ENCODE measurements at regions not wholly inside any gene's neighbourhood (a gene's known extent, or its start where the extent isn't known, plus 50 kb on each side); places are given as distances from the start of the nearest gene placed in this dataset.
"Not testable (repeated sequence)": the region's sequence is repeated elsewhere in the genome, so short reads cannot be mapped to it uniquely, and the experiment has no call there.

DNA sequence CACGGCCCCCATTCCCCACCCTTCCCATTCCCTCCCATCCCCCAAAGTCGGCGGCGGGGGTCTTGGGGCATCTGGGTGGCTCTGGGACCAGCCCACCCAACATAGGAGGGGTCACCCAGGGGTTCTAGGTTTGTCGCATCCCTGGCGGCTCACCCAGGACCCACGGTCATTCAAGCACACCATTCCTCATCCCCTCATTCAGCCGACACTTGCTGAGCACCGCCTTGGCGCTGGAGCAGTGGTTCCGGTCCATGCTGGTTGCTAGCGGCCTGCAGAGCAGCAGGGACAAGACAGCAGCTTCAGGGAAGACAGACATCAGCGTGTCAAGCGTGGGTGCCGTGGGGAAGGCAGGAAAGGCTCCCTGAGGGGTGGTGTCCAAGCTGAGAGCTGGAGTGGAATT is 50.5 kb upstream of the OTOS start:
- ATAC-seq = no peak
- no peak for DNase-seq (ENCODE audit: low spot score)

DNA sequence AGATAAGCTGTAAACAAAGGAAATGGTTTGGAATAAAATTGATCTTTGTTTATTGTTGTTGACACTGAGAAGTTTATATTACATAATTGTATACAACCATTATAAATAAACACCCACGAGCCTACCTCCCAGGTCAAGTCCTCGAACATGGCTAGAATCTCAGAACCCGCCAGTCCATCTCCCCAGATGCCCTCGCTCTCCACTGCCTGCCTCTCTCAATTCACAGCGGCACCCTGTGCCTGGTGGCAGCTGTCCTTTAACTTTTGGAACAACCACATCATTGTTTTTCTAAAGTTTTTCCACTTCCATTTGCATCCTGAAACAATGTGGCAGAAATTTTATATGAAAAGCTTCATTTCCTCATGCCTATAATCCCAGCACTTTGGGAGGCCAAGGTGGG is 52.2 kb upstream of the OTOS start:
- ATAC-seq = no peak
- DNase-seq (ENCODE audit: low spot score) = no peak

DNA sequence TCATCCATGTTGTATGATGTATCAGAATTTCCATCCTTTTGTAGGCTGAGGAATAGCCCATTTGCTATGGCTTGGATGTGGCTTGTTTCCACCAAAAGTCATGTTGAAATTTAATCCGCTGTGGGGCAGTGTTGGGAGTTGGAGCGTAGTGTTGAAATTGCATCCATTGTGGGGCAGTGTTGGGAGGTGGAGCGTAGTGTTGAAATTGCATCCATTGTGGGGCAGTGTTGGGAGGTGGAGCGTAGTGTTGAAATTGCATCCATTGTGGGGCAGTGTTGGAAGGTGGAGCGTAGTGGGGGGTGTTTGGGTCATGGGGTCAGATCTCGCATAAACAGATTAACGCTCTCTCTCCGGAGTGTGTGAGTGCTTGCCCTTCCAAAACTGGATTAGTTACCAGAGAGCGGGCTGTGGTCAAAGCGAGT is 53.9 kb upstream of the OTOS start:
- not testable (repeated sequence) for DNase-seq (ENCODE audit: low spot score)
- peak; percentile 86 for ATAC-seq

DNA sequence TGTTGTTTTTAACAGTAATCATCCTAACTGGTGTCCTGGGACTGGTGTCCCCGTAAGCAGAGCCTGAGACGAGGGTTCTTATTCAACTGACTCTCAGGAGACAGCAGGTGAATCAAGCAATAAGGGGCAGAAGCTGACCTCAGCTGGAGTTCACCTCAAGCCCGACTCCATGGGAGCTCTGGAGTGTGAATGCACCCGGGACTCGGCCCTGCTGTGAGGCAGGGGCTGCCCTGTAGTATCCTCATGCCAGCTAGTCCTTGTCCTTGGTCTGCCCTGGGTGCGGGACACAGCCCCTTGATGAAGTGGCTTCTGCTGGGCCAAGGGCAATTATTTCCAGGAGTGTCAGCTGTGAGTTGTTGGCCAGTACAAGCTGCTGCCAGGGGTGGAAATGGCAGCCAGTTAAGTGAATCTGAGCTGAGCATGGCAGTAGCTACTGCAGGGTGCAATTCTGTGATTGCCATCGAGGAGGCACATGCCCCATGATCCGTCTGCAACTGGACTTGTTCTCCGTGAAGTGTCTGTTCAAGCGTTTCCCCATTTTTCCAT is 54.9 kb upstream of the OTOS start:
- ATAC-seq (no peak), DNase-seq (ENCODE audit: low spot score) (no peak)

DNA sequence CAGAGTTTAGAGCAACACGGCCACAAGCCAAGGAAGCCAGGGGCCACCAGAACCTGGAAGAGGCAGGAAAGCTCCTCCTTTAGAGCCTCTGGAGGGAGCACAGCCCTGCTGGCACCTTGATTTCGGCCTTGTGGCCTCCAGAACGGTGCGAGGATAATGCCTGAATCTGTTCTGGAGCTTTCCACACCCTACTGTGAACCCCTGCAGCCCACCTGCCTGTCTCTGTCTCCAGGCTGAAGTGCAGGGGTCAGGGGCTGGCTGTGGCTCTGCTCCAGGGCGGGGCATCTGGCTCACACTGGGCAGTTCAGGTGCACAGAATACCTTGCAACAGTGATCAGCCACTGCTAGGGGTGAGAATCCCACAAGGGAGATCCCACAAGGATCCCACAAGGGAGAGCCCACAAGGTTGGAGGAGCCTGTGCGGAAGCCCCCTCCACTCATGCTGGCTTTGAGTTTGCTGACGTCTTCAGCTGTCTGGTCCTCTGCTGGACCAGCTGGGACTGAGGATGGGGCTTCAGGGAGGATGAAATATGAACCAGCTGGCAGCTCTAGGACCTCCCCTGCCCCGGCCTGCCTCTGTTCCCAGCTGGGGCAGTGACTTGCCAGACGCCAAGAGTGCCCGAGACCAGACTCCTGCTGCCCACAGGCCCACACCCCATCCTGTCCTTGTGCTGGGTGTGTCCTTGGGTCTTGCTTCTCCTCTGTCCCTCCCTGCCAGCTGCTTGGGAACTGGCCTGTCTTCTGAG is 56.4 kb upstream of the OTOS start:
- DNase-seq (ENCODE audit: low spot score) (peak; percentile 26), ATAC-seq (no peak)

DNA sequence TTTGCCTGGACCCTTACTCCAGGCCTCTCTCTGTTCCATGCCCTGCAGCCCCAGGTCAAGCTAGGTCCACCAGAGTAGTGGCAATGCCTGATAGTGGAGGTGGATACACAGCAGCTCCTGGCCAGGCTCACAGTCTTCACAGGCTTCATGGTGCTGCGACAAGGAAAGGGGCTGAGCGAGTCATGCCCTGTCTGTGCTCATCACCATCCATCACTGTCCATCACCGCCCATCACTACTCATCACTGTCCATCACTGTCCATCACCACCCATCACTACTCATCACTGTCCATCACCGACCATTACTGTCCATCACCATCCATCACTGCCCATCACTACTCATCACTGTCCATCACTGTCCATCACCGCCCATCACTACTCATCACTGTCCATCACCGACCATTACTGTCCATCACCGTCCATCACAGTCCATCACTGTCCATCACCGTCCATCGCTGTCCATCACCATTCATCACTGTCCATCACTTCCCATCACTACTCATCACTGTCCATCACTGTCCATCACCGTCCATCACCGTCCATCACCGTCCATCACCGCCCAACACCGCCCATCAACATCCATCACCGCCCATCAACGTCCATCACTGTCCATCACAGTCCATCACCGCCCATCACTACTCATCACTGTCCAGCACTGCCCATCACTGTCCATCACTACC is 57.1 kb upstream of the OTOS start:
- DNase-seq (ENCODE audit: low spot score) (no peak), ATAC-seq (no peak)

DNA sequence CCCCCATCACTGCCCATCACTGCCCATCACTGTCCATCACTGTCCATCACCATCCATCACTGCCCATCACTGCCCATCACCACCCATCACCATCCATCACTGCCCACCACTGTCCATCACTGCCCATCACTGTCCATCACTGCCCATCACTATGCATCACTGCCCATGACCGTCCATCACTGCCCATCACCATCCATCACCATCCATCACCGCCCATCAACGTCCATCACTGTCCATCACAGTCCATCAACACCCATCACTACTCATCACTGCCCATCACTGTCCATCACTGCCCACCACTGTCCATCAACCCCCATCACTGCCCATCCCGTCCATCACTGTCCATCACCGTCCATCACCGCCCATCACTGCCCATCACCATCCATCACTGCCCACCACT is 57.8 kb upstream of the OTOS start:
- ATAC-seq = no peak
- no peak for DNase-seq (ENCODE audit: low spot score)

DNA sequence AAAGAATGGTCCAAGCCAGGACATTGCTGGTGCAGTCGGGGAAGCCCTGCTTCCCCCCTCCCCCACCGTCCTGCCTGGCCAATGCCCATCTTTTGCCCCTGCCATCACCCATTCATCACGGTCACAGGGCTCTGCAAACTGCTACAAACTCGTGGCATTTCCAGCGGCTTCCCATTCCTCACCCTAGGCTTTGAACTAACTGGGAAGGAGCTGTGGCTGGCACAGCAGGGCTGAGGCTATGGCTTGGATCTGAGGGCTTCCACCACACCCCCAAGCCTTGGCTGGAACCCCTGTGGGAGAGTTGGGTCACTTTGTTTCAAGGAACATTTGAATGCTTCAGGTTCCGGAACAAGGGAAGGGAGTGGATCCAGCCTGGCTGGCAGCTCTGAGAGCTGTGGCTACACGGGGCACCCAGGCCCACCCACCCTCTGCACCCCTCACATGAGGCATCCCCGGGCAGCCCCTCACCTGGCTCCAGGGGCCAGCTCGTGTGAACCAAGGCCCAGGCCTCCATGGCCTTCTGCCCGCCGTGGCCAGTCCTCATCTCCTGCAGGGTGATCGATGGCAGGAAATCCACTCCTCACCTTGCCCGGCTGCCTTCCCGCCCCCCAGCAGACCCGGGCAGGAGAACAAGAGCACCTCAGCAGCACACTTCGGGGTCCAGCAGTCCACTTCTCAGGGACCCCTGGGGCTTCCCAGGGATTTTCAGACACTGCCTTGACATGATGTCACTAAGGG is 58.8 kb upstream of the OTOS start:
- DNase-seq (ENCODE audit: low spot score) (peak; percentile 39), ATAC-seq (no peak)

DNA sequence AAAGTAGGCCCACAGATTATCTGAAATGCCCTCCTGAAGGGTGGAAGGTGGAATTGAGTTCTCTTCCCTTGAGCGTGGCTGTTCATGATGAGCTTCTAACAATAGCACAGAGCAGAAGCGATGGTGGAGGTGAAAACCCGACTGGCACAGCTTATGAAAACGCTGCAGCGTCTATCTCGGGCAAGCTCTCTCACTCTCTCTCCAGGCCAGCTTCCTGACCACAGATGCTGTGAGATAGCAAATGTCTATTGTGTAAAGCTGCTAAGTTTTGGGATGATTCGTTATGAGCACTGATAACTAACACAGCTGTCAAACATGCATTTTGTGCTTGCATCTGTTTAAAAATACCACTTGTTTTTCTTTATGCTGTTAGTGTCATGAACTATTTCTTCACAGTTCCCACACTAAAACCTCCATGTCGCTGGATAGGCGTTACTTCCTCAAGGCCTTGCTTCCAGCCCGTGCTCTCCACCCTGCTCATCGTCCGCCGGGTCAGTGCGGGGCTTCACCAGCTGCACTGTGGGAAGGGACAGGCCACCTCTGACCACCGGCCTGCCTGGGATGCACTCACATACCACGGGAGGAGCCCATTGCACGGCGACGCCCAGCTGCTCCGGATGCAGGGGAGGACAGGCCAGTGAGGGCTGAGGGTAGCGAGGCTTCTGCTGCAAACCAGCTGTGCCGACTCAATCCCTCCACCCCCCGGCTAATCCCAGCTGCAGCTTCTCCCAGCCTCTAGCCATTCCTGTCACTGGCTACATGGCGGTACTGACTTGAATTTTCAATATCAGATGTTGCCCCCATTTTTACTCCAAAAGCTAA is 60.0 kb upstream of the OTOS start:
- ATAC-seq = no peak
- DNase-seq (ENCODE audit: low spot score) = peak; percentile 33

DNA sequence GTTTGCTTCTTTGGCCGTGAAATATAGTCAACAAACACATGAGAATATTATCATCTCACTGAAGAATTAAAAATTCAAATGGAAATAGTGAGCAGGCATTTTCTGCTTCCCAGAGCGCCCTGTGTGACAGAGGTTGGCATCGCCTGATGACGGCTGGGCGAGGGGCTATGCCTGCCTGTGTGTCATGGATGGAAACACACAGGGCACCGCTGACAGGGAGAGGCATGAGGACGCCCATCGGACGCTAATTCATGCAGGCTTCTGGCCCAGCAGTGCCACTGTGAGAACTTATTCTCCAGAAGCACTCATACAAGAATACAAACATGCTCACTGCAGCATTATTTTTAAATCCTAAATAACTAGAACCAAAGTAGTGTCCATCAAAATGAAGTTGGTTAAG is 61.4 kb upstream of the OTOS start:
- no peak for ATAC-seq
- DNase-seq (ENCODE audit: low spot score) = no peak

DNA sequence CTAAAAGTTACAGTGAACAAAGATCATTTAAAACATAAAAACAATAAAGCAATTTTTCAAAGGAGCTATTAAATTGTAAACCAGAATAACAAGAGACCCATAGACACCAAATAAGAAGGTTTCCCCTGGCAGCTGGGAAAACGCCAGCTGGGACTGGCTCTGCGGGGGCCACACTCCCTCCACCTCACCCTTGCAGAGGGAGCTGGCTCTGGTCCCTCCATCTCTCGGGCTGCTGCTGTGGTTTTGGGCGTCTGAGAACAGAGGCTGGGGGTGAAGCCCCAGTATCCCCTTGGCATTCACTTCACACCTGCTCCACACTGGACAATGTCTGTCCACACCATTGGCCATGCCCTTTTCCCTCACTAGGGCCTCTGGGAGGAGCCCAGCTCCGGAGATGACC is 62.1 kb upstream of the OTOS start:
- ATAC-seq (no peak), DNase-seq (ENCODE audit: low spot score) (no peak)

DNA sequence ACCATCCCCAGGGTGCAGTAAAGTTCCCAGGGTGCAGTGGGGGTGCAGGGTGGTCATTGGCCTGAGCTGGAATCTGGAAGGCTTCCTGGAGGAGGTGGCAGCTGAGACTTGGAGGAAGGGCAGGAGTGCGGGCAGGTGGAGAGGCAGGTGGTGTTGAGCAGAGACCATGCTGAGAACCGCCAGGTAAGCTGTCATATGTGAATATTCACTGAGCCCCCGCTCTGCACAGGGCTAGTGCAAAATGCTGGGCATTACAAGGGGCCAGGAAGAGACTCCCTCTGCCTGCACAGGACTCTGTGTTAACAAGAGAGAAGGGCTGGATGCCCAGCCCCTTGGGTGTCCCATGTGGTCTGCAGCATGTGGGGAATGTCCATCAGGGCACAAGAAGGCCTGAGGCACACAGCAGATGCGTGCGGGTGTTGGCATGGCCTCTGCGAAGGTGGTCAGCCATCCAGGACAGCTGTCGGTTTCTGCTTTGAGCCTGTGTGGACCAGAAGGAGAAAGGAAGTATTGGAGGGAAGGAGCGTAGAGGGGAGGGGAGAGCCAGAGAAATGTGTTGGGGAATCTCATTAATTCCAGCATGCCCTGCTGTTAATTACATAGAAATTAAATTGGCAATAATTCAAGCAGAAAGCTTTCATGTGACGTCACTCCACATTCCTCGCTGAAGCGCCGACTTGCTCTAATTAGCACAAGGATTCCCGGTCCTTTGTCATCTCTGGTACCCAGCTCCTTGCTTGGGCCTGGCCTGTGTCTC is 62.8 kb upstream of the OTOS start:
- no peak for ATAC-seq
- DNase-seq (ENCODE audit: low spot score) = no peak

DNA sequence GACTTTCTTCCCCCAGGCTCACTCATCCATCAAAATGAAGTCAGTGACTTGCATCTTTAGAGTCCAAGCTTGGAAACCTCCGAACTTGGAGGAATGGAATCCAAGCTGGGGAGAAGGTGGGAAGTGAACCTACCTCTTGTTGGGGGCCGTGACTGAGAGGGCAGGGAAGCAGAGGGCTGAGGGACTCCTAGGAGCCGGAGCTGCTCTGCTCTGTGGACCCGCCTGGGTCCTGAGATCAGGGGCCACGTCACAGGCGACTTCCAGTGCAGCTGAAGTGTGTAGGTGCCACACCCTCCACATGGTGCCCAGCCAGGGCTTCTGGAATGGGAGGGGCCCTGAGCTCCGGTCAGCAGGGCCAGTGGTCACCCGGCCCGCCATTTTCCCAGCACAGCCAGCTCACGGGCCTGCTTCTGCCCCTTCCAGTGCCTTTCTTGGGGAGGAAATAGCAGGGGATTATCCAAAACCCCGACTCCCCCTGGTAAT is 63.4 kb upstream of the OTOS start:
- DNase-seq (ENCODE audit: low spot score) (no peak), ATAC-seq (no peak)

DNA sequence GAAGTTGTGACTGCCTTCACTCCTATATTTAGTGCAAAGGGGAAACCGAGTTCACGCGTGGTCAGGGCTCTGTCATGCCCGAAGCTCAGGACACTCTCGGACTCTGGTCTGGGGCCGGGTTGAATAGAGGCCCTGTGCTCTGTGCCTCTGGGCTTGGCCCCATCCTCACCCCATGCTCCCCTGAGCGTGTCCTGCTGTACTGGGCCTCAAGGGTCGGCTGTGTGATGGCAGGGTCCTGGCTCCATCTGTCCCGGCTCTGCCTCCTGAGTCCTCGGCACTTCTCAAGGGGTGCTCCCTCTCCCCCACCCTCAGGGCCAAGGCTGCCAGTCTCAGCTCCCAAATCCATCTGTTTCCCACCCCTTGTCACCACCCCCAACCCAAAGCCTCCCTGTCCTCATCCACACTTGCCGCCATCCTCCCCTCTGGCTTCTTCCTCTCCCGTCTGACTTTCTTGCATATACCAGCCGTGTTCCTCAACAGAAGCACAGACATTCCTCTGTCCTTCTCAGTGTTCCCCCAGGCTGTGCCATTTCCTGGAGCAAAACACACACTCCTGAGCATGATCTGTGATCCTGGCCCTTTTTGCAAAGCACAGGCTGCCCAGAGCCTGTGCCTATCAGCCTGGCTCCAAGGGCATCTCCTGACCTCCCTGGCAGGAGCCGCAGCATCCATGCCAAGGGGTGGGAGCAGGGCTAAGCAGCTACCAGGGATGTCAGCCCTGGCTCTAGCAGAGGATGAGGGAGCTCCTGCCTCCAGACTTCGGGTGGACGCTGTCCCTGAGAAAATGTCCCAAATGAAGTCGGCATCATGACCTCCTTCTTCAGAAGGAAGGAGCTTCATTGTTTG is 64.2 kb upstream of the OTOS start:
- ATAC-seq (no peak), DNase-seq (ENCODE audit: low spot score) (no peak)

DNA sequence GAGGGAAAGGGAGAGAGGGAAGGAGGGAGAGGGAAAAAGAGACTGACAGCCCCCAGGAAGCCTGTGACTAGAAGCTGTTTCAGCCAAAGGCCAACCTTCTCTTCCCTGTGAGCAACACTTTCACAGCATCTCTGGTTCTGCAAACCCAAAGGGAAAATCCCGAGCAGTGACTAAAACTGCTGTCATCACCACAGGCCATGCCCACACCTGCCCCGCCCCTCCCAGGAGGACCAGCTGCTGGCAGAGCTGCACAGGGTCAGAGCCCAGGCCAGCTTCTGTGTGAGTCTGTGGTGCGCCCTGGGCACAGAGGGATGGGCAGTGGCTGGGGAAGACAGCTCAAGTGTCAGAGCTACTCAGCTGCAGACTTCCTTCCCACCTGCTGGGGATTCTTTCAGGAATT is 64.9 kb upstream of the OTOS start:
- ATAC-seq (no peak), DNase-seq (ENCODE audit: low spot score) (no peak)

DNA sequence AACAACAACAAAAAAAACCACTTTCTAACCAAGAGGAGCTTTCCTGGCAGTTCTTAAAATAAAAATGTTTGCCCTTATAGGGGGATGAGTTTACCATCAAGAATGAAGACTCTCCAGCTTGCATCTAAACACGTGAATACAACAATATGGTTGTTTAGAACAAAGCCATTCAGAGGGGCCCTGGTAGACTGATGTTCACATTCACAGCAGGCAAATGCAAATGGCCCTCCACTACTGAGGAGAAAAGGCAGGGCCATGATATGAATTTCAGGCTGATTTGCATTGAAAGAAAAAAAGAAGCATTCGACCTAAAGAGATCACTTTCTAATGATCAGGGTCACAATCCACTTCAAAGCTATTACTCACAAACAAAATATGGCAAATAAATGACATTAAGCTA is 65.3 kb upstream of the OTOS start:
- ATAC-seq = no peak
- no peak for DNase-seq (ENCODE audit: low spot score)

DNA sequence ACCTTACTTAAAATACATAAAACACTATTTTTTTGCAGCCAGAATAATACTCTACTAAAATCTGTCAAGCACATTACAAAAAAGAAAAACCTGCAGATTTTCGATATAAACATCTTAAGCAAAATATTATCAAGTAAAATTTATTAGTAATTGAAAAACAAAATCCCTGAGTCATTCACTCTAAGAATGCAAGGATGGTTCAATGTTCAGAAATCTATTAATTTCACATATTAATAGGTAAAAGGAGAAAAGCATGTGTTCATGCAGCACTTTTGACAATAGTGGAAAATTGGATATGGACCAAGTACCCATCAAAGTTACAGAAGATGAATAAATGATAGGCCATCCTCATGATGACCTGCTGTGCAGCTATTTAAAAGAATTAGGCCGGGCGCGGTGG is 66.2 kb upstream of the OTOS start:
- ATAC-seq (no peak), DNase-seq (ENCODE audit: low spot score) (no peak)

DNA sequence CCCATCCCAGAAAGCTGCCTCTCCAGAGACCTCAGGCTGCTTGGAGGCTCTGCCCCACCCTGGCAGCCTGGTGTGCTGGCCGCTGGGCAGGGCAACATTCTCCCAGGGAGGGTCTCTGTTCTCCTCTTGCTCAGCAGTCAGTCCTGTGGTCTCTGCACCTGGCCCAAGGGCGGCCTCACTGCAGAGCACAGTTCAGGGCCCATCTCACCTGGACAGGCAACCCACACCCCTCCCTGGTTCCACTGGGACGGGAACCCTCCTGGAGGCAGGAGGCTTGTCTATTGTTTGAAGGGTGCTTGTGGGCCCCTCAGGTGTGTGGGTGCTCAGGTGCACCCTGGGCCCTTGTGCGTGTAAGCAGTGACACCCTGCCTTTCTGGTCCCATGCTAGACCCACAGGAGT is 67.2 kb upstream of the OTOS start:
- ATAC-seq = no peak
- no peak for DNase-seq (ENCODE audit: low spot score)

DNA sequence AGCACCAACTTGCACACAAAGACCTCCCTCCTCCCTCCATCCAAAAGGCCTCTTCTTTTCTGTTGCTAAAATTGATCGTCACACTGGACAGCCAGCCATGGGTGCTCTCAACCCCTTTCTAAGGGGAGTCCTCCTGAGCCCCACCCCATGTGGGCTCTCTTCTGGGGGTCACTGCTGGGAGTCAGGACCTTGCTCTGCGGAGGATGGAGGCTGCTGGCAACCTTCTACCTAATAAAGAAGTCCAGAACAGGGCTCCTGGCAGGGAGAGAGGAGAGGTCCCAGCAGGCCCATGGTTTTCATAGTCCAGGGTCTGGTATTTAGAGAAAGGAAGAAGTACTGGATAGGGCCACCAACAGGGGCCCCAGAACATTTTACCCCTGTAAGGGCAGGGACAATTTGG is 67.6 kb upstream of the OTOS start:
- DNase-seq (ENCODE audit: low spot score) = no peak
- ATAC-seq = no peak

Data from left lobe of liver (tissue), 2 donors.